ENCODE measurements at regions not wholly inside any gene's neighbourhood (a gene's known extent, or its start where the extent isn't known, plus 50 kb on each side); places are given as distances from the start of the nearest gene placed in this dataset.
"Not testable (repeated sequence)": the region's sequence is repeated elsewhere in the genome, so short reads cannot be mapped to it uniquely, and the experiment has no call there.

DNA sequence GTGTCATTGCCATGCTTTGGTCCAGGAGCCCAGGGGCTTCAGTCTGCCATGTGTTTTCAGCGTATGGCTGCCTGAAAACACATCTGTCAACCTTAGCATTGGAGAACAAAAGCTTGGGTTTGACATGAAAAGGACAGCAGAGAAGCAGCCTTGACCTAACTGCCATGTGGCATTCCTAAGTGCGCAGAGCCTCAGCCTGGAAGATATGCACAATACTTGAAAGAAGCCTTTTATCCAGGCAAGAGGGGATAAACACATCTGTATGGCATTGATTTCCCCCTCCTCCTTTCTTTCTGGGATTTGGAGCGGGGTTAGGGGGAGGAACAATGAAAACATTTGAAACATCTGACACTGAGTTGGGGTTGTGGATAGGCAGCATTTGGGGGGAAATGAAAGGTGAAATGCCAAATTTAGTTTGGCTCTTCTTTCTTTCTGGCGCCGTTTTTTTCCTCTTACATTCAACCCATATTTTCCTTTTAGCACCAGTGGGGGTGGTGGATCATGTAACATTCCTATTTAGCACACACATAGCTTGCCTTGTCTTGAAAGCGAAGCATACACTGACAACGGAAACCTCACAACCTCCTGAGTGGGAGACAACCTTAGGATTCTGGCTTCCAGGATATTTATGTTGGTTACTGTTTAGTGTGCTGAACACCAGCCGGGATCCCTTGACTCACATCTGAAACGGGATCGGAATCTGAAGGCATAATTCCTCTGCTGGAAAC is 177.0 kb downstream of the C12orf75 start:
- no peak for TF ChIP-seq CTCF (IDR thresholded peaks at IDR 0.05; ENCODE audit: insufficient read depth, low read length, poor library complexity, severe bottlenecking)
- Histone ChIP-seq H3K27me3 (replicated peaks; ENCODE audit: control insufficient read depth, insufficient read depth, low read length) (no peaks in the 10 kb centered on the region), H3K36me3 (ENCODE audit: control insufficient read depth, insufficient read depth, low read length) (no peaks in the 10 kb centered on the region), H3K4me3 (replicated peaks; ENCODE audit: low read depth, low read length) (no peak overlapping the region)
- no peak for DNase-seq (ENCODE audit: extremely low read depth, insufficient read length)

DNA sequence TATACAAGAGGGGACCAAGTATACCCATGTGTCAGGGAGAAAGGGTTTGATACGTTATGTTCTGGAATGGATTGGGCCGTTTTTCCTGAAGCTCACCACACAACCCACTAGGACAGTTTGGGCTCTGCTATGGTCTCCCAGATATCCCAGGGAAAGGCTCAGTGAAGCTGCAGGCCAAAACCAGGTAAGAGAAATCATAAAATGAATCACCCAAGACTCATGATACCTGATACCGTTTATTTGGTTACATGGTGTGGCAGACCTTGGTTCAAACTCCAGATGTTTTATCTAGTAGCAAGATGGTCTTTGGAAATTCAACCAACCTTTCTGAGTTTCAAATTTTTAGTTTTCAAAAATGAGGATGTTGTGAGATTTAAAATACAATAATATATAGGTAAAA is 177.6 kb downstream of the C12orf75 start:
- Histone ChIP-seq H3K4me3 (replicated peaks; ENCODE audit: low read depth, low read length) (no peak overlapping the region), H3K36me3 (ENCODE audit: control insufficient read depth, insufficient read depth, low read length) (no peaks in the 10 kb centered on the region), H3K27me3 (replicated peaks; ENCODE audit: control insufficient read depth, insufficient read depth, low read length) (no peaks in the 10 kb centered on the region)
- TF ChIP-seq CTCF (IDR thresholded peaks at IDR 0.05; ENCODE audit: insufficient read depth, low read length, poor library complexity, severe bottlenecking), result no peak
- DNase-seq (ENCODE audit: extremely low read depth, insufficient read length), result no peak

GRCh38 chr12:105510526-105510925 is 180.0 kb downstream of the C12orf75 start:
- no peaks in the 10 kb centered on the region for H3K27me3 ChIP-seq (replicated peaks; ENCODE audit: control insufficient read depth, insufficient read depth, low read length)
- H3K4me3 ChIP-seq (replicated peaks; ENCODE audit: low read depth, low read length), result no peak overlapping the region
- no peak for TF ChIP-seq CTCF (IDR thresholded peaks at IDR 0.05; ENCODE audit: insufficient read depth, low read length, poor library complexity, severe bottlenecking)
- no peaks in the 10 kb centered on the region for H3K36me3 ChIP-seq (ENCODE audit: control insufficient read depth, insufficient read depth, low read length)
- DNase-seq (ENCODE audit: extremely low read depth, insufficient read length), result no peak

- not testable (repeated sequence) for DNase-seq (ENCODE audit: extremely low read depth, insufficient read length)
These were observed 182.4 kb downstream of the C12orf75 start for GRCh38 chr12:105512861-105513260.

GRCh38 chr12:105522166-105522825 is 191.8 kb downstream of the C12orf75 start:
- DNase-seq (ENCODE audit: extremely low read depth, insufficient read length), result no peak
- Histone ChIP-seq H3K4me3 (replicated peaks; ENCODE audit: low read depth, low read length) (no peak overlapping the region), H3K36me3 (ENCODE audit: control insufficient read depth, insufficient read depth, low read length) (no peaks in the 10 kb centered on the region), H3K27me3 (replicated peaks; ENCODE audit: control insufficient read depth, insufficient read depth, low read length) (no peaks in the 10 kb centered on the region; the same call in 1 of the 2 replicates)
- TF ChIP-seq CTCF (IDR thresholded peaks at IDR 0.05; ENCODE audit: insufficient read depth, low read length, poor library complexity, severe bottlenecking), result no peak

More at GRCh38 chr12:105512861-105513260, 182.4 kb downstream of the C12orf75 start:
- H3K27me3 ChIP-seq (replicated peaks; ENCODE audit: control insufficient read depth, insufficient read depth, low read length); H3K36me3 ChIP-seq (ENCODE audit: control insufficient read depth, insufficient read depth, low read length); H3K4me3 ChIP-seq (replicated peaks; ENCODE audit: low read depth, low read length): not testable (repeated sequence)
